ENCODE measurements at regions not wholly inside any gene's neighbourhood (a gene's known extent, or its start where the extent isn't known, plus 50 kb on each side); places are given as distances from the start of the nearest gene placed in this dataset.

- H3K4me1 ChIP-seq (ENCODE audit: control insufficient read depth, insufficient read depth, low read length) = no peaks in the 10 kb centered on the region
- no peak for DNase-seq (ENCODE audit: low read depth, low spot score)
- POLR2A ChIA-PET = no interaction called here
- H3K27ac ChIP-seq (ENCODE audit: low read length) = no peak overlapping the region
- H3K4me3 ChIP-seq (ENCODE audit: low read depth in 2 of 2, low read length in 2 of 2) = no peak overlapping the region
- intact Hi-C loops (cut with micrococcal nuclease; ENCODE audit: unreplicated experiment) (no loop called here), in situ Hi-C loops (cut with HindIII; ENCODE audit: low pct_unique_long_range_greater_than_20kb, low sequenced_read_pairs) (no loop called here)
- H3K27me3 ChIP-seq (ENCODE audit: control insufficient read depth, insufficient read depth, low read length) = no peaks in the 10 kb centered on the region
- BruUV-seq (replicated peaks) = no TSS peak
- H3K9me3 ChIP-seq (ENCODE audit: control insufficient read depth, insufficient read depth, low read depth, low read length) = no peaks in the 10 kb centered on the region
- CTCF ChIA-PET = no interaction called here
- H3K36me3 ChIP-seq (ENCODE audit: control insufficient read depth, insufficient read depth, low read length) = no peaks in the 10 kb centered on the region
- TF ChIP-seq SIN3A (IDR thresholded peaks at IDR 0.05; ENCODE audit: borderline replicate concordance, insufficient read depth, low read depth, low read length) = no peak
- TF ChIP-seq, protein P1, sequence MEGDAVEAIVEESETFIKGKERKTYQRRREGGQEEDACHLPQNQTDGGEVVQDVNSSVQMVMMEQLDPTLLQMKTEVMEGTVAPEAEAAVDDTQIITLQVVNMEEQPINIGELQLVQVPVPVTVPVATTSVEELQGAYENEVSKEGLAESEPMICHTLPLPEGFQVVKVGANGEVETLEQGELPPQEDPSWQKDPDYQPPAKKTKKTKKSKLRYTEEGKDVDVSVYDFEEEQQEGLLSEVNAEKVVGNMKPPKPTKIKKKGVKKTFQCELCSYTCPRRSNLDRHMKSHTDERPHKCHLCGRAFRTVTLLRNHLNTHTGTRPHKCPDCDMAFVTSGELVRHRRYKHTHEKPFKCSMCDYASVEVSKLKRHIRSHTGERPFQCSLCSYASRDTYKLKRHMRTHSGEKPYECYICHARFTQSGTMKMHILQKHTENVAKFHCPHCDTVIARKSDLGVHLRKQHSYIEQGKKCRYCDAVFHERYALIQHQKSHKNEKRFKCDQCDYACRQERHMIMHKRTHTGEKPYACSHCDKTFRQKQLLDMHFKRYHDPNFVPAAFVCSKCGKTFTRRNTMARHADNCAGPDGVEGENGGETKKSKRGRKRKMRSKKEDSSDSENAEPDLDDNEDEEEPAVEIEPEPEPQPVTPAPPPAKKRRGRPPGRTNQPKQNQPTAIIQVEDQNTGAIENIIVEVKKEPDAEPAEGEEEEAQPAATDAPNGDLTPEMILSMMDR (IDR thresholded peaks at IDR 0.05) = no peak
- TF ChIP-seq POLR2AphosphoS5 (IDR thresholded peaks at IDR 0.05; ENCODE audit: low read depth, low read length) = no peak
- no peak for TF ChIP-seq REST (IDR thresholded peaks at IDR 0.05; ENCODE audit: insufficient read depth in 1 of 2, low read depth in 2 of 2, low read length in 1 of 2)
- TF ChIP-seq TCF7L2 (IDR thresholded peaks at IDR 0.05; ENCODE audit: low read depth, low read length) = no peak
- no peak for ATAC-seq
Measured at GRCh38 chr6:84329516-84329915, 102.1 kb upstream of the CEP162 start.

GRCh38 chr6:84329077-84329476 is 101.6 kb upstream of the CEP162 start:
- H3K36me3 ChIP-seq (ENCODE audit: control insufficient read depth, insufficient read depth, low read length) = no peaks in the 10 kb centered on the region
- no peak overlapping the region for H3K4me3 ChIP-seq (ENCODE audit: low read depth in 2 of 2, low read length in 2 of 2)
- H3K27me3 ChIP-seq (ENCODE audit: control insufficient read depth, insufficient read depth, low read length) = no peaks in the 10 kb centered on the region
- TF ChIP-seq, protein P1 (IDR thresholded peaks at IDR 0.05) = no peak
- TF ChIP-seq TCF7L2 (IDR thresholded peaks at IDR 0.05; ENCODE audit: low read depth, low read length) (no peak), SIN3A (IDR thresholded peaks at IDR 0.05; ENCODE audit: borderline replicate concordance, insufficient read depth, low read depth, low read length) (no peak), REST (IDR thresholded peaks at IDR 0.05; ENCODE audit: insufficient read depth in 1 of 2, low read depth in 2 of 2, low read length in 1 of 2) (no peak), POLR2AphosphoS5 (IDR thresholded peaks at IDR 0.05; ENCODE audit: low read depth, low read length) (no peak)
- H3K27ac ChIP-seq (ENCODE audit: low read length) = no peak overlapping the region
- in situ Hi-C loops (cut with HindIII; ENCODE audit: low pct_unique_long_range_greater_than_20kb, low sequenced_read_pairs) = no loop called here
- H3K4me1 ChIP-seq (ENCODE audit: control insufficient read depth, insufficient read depth, low read length) = no peaks in the 10 kb centered on the region
- ATAC-seq = no peak
- intact Hi-C loops (cut with micrococcal nuclease; ENCODE audit: unreplicated experiment) = no loop called here
- DNase-seq (ENCODE audit: low read depth, low spot score) = no peak
- POLR2A ChIA-PET = no interaction called here
- BruUV-seq (replicated peaks) = no TSS peak
- H3K9me3 ChIP-seq (ENCODE audit: control insufficient read depth, insufficient read depth, low read depth, low read length) = no peaks in the 10 kb centered on the region
- CTCF ChIA-PET = no interaction called here
